HG03571 (cell line): ENCODE measurements at regions not wholly inside any gene's neighbourhood (a gene's known extent, or its start where the extent isn't known, plus 50 kb on each side); places are given as distances from the start of the nearest gene placed in this dataset.

ENCODE experiments used
- ATAC-seq: cut with Tn5 transposase; IDR thresholded peaks from one replicate; pipeline ENCODE4 v1.9.1; 2021; ENCODE audit not compliant: unreplicated experiment

DNA sequence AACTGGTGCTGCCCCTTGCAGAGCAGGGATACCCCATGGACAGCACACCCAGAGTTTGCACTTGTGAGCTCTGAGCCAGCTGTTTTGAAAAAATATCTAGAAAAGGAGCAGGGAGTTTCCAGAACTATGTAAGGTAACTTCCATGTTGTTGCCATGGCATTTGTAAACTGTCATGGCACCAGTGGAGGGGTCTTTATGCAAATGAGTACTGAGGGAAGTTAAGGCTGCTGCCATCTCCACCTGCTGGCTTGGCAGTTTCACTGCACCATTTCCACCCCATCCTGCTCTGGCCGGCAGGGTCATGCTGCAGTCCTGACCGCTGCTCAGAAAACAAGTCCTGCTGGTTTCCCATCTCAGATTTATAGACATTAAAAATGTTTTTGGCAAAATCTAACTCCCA lies 52.3 kb upstream of the SNTG2 start:
- ATAC-seq, result no peak

DNA sequence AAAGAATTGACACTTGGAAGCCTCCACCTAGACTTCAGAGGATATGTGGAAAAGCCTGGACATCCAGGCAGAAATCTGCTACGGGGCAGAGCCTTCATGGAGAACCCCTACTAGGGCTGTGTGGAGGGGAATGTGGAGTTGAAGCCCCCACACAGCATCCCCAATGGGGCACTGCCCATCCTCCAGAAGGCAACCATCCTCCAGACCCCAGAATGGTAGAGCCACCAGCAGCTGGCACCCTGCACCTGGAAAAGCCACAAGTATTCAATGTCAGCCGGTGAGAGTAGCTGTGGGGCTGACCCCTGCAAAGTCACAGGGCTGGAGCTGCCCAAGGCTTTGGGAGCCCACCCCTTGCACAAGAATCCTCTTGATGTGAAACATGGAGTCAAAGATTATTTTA lies 53.6 kb upstream of the SNTG2 start:
- ATAC-seq, result no peak

DNA sequence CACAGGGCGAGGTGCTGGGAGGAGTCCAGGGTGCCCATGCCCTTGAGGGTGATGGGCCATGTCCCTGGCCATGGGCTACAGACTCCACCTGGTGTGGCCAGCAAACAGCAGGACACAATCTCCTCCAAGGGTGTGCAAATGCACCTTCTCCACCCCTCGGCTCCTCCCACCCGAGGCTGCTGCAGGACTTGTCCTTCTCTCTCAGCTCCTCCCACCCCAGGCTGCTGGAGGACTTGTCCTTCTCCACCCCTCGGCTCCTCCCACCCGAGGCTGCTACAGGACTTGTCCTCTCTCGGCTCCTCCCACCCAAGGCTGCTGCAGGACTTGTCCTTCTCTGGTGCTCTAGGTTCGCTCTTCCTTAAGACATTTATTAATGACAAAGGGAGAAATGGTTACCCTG lies 57.3 kb upstream of the SNTG2 start:
- no peak for ATAC-seq

DNA sequence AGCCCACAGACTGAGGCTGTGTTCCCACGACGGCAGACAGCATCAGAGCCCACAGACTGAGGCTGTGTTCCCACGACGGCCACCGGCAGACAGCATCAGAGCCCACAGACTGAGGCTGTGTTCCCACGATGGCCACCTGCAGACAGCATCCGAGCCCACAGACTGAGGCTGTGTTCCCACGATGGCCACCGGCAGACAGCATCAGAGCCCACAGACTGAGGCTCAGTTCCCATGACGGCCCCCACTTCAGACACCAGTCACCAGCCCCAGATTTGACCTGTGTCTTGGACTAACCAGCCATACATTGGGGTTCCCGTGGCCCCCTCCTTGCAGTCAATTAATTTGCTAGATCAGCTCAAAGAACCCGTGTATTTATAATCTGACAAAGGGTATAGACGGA lies 57.8 kb upstream of the SNTG2 start:
- ATAC-seq, result no peak

DNA sequence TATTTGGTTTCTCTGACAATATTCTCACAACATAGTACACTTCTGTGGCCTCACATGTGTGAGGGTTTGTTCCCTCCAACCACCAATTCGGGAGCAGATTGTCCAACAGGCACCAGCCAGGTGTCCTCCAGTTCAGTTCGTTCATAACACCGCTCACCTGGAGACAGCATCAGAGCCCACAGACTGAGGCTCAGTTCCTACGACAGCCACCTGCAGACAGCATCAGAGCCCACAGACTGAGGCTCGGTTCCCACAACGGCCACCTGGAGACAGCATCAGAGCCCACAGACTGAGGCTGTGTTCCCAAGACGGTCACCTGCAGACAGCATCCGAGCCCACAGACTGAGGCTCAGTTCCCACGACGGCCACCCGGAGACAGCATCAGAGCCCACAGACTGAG lies 58.2 kb upstream of the SNTG2 start:
- no peak for ATAC-seq

DNA sequence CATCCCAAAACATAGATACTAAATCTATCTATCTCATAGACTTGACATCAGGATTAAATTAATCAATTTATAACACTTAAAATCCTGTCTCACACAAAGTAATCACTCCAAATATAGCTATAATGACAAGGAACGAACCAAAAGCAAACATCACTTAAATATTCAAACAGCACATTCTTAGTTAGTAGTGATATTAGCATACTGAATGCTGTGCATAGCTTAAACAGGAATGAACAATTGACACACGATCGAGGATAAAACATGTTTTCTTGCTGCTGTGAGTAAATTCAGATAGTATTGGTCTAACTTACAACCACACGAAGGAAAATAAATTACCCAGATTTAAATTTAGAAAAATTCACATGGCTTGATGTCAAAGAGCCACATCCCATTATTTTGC lies 58.9 kb upstream of the SNTG2 start:
- no peak for ATAC-seq

DNA sequence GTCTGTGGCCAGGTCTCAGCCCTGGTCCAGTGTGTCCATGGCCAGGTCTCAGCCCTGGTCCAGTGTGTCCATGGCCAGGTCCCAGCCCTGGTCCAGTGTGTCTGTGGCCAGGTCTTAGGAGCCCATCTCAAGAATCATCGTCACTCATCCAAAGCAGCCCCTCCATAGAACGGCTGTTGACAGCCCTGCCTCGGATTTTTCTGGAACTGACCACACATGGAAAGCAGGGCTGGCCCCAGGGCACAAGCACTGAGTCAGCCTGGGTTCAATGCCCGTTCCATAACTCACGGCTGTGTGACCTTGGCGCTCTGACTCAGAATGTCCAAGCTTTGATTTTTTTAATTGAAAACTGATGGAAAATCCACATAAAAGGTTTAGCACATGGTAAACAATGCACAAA lies 59.9 kb upstream of the SNTG2 start:
- ATAC-seq, result no peak

DNA sequence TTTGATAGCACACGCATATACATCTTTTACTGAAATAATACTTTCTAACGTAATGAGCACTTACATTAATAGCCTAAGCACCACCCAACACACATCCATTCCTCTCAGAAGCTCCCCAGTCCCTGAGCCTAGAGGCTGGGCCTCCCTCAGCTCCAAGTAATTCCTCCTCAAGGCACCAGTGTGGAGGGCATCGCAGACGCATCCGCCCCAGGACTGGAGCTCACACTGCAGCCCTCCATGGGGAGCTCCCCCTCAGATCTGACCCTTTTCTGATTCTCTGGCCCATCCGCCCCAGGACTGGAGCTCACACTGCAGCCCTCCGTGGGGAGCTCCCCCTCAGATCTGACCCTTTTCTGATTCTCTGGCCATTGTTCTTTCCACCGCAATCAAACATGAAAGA lies 60.4 kb upstream of the SNTG2 start:
- no peak for ATAC-seq

DNA sequence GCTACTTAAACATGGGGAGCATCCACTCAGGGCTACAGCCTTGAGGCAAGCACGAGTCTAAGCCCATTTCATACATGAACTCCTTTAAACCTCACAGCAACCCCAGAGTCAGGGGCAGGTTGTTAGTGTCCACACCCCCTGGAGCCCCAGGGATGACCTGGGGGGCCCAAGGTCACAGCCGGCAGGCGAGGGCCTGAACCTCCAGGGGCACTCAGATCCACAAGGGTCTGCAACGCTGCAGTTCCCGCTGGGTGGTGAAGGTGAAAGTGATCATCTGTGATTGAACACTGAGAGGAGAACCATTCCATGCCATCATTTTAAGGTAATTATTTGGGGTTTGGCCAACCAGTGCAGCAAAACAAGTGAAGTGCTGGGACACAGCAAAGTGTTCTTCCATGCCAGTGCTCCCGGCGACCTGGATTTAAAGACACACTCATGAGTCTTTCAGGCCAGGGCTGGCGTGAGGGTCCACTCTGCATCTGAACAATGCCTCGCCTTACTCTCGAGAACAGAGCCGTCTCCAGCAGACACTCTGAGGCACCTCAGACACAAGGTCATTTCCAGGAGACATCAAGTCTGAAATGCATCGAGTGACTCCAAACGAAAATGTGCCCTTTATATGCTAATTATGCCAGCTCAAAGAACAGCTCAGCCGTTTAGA lies 61.6 kb upstream of the SNTG2 start:
- ATAC-seq, result no peak

DNA sequence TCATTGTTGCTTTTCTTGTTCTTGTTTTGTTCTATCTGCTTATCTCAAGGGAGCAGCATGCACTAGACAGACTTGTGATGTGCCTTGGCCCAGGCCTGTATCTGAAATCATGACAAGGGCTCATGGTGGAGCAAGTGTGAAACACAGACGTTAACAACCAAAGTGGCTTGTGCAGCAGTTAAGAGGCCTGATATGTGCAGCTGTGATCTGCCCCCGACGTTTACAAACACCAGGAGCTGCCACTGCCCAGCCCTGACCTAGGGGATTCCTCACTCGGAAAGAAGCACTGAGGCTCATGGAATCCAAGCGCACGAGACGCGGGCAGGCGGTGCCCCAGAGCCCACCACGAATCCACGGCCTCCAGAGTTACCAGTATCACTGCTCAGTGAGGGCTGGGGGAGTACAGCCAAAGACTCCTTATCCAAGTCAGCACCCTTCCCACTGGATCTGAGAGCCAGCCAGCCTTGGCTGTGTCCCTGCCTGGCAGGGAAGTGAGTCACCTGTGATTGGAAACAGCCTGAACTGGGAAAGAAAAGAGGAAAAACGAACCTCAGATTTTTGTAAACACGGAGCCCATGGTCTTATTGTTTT lies 62.3 kb upstream of the SNTG2 start:
- no peak for ATAC-seq

DNA sequence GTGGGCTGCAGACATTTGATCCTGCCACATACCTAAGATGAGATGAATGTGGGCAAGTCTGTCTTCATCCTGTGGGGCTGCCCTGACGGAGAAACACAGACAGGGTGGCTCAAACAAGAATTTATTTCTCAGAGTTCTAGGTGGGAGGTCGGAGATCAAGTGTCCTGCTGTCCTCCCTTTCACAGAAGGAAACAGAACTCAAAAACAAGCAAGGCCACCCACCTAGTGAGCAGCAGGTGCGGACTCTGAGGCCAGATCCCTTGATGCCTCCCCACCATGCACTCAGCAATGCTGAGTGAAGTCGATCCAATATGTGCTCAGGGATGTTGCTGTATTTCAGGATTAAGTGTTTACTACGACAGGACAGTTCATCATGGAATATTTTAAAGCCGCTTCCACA lies 63.0 kb upstream of the SNTG2 start:
- ATAC-seq, result no peak

DNA sequence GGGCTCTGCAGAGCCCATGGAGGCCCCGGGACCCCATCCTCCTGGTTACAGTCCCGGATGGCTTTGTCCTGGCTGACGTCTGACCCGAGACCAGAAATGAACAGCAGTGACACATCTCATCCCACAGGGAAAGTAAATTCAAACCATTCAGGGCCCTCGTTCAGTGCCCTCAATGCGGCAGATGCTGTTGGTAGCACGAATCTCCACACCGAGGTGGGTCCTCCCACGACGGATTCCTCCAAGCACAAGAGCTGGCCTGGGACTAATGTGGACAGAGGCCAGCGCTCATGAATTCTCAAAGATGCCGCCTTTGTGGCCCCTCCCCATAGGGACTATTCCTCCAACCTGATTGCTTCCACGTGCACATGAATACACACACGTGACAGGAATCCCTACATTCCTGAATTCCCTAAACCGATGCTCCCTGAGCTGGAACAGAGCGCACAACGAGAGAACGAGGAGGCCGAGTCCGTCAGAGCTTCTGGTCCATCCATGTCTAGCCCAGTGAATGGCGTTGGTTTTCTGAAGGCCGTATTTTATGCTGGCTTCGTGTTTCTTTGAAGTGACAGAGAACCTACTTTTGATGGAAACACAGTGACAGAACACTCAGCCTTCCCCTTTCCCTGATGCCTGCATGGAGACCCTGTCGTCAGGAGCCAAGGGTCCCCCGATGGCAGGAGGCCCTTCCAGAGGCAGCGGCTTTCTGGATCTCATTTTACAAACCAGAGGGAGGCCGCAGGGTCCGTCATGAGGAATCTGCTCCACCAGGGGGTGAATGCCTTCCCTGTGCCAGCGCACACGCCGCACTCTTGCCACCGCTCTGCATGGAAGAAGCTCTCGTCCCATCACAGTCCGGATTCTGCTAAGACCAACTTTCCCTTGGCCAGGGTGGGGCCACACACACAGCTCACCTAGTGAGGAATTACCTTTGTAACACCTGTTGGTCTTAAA lies 64.3 kb upstream of the SNTG2 start:
- no peak for ATAC-seq

DNA sequence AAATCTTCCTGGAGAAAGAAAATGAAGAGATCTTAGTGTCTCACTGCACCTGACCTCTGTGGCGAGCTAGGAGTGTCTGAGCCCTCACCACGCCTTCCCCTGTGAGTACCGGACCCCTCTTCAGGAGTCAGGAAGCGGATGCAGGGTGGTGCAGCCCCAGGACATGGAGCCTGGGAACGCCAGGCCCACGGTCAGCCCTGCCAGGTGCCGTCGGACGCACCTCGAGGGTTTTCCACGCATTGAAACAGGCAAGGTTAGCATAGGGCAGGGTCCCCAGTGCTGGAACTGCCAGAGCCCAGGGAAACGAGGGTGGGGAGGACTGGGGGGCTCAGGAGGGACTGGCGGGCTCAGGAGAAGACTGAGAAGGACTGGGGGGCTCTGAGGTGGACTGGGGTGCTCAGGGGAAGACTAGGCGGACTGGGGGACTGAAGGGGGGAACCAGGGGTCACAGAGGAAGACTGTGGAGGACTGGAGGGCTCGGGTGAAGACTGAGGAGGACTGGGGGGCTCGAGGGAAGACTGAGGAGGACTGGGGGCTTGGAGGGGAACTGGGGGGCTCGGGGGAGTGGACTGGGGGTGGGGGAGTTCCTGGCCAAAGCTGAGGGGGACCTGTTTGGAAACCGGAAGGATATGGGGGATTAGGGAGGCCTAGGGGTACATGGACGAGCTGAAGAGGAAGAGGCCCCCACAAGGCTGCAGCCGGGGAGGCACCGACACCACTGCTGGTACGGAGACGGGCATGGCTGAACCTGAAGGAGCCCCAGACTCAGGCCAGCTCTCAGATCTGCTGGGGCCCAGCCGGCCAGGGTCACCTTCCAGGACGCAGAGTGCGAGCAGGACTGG lies 65.2 kb upstream of the SNTG2 start:
- ATAC-seq, result no peak

DNA sequence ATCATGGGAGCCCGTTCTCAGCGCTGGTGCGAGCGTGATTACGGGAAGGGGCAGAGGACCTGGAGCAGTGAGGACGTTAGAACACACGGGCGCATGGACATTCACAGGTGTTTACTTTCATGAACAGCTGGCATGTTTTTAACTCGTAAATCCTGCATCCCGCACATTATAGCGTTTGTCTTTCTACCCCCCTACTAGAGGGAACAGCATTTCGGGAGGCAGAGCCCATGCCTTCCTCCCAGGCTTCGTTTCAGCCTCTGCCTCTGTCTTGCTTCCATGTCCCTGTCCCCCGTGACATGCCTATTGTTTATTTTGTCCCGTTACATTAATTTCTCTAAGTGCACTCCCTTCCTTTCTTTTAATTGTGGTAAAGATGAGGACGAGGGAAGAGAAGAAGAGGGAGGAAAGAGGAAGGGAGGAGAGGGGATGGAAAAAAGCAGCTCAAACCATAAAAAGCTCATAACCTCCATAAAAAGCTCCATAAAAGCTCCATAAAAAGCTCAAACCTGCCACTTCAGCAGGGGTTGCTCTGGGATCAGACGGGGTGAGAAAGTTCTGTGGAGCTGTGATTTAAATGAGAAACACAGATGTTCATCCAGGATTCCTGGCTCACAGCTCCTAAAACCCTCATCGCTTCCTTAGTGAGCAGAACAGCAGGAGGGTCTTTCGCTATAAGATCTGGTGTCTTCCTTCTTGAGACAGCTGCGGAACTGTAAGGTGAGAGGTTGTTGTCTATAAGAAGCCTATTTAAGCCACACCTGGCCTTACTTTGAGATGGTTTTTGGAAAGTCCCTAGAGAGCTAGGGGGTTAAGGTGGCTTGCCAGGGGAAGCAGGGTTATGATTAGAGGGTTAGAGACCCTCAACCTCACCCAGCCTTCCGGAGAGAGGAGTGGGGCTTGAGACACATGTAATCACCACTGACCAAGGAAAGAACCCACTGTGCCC lies 66.6 kb upstream of the SNTG2 start:
- no peak for ATAC-seq

DNA sequence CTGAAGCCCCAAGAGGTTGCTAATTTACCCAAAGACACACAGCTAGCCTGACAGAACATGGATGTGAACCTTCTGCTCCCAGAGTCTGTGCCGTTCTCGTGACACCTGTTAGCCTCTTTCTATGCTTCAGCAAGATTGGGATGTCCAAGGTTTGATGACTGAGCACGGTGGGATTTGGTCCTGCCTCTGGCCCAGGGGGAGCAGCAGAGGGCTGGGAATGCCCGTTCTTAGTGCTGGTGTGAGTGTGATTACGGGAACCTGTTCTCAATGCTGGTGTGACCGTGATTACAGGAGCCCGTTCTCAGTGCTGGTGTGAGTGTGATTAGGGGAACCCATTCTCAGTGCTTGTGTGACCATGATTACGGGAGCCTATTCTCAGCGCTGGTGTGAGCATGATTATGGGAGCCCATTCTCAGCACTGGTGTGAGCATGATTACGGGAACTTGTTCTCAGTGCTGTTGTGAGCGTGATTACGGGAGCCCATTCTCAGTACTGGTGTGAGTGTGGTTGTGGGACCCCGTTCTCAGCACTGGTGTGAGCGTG lies 67.3 kb upstream of the SNTG2 start:
- no peak for ATAC-seq

DNA sequence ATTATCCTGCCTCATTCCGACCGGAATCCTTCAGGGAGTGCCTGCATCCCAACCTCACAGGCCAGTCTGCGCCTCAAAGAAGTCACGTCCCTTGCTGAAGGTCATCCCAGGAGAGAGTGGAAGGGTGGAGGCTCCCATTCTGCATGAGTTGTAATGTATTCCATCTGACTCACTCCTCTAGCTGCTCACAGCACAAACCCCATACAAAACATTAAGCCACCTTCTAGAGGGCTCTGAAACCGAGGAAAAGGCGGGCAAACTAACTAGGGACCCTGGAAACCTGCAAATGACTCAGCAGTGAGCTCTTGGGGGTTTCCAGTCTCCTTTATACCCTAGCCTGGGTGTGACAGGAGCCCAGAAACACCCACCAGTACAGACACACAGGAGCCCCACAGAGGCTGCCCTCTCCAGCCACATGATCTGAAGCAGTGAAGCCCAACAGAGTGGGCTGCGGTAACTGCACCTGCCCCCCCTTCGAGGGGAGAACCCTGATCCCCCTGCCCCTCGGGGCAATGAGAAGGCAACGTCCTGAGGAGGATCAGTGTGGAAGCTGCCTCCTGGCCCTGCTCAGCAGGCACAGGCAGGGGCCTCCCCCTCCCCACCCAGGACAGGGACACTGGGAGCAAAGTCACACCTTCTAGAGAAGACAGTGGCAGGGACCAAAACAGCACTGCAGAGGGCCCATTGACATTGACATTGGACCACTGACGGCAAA lies 69.3 kb upstream of the SNTG2 start:
- no peak for ATAC-seq

DNA sequence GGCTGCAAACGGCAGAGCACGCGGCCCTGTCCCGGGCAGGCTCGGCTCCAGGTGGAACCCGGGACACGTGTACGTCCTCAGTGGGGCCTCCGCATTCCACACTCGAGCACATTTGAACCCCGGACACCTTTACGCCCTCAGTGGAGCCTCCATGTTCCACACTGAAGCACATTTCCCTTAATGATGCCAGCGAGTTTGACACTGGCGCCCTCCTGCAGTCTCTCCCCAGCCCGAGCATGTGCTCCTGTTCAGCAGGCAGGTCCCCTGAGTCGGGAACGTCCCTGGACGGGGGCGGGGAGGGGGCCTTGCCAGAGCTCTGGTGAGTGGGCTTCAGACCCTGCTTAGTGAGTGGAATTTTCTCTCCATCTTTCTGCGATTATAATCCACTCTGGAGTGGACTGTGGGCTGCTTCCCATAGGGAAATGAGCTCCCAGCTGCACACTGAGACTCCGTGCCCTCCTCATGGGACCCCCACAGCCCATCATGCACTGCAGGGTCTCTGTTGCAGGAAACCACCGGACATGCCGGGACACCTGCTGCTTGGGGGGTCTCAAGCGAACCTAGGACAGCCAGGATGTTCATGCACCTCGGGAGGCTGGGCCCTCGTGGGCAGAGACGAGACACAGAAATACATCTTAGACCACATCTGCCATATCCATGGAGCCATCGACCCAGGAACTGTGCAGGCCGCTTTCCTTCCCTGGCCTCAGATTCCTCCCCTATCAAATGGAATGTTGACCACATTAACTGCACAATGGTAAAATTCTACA lies 70.3 kb upstream of the SNTG2 start:
- ATAC-seq, result no peak

DNA sequence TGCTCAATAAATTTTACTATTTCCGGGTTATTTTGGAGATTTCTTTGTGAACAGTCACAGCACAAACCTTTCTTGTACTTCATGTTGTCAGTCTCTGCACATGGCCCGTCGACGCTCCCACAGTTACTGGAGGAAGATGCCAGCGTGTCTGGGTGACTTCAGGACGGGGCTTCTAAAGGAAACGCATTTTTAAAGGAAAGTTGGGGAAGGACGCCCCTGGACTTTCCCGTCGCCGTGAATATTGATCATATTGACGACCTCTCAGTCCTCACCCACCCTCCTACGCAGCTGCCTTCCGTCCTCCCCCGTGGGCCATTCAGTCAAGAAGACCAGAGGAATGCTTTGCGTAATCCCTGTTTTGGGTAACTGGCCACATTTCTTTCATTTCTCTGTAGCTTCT lies 71.1 kb upstream of the SNTG2 start:
- ATAC-seq, result no peak
